ENCODE measurements at regions not wholly inside any gene's neighbourhood (a gene's known extent, or its start where the extent isn't known, plus 50 kb on each side); places are given as distances from the start of the nearest gene placed in this dataset.

- no peak overlapping the region for H3K4me3 ChIP-seq (ENCODE audit: low read length)
- 100% methylated on average over 1 of the region's 1 CpG for WGBS (ENCODE audit: insufficient coverage, low lambda C conversion rate)
- H3K27ac ChIP-seq (ENCODE audit: low read length): no peak overlapping the region
- no peak for DNase-seq
- peaks cover 2% of the 10 kb centered on the region for H3K4me1 ChIP-seq (ENCODE audit: control insufficient read depth, insufficient read depth, low read length)
- no peaks in the 10 kb centered on the region for H3K36me3 ChIP-seq (ENCODE audit: control insufficient read depth, insufficient read depth, low read length)
- no peaks in the 10 kb centered on the region for H3K9me3 ChIP-seq (ENCODE audit: control insufficient read depth, low read depth, low read length)
- no peaks in the 10 kb centered on the region for H3K27me3 ChIP-seq (ENCODE audit: control insufficient read depth, insufficient read depth, low read length)
Observed at GRCh38 chr2:179349670-179350303, 85.2 kb upstream of the SESTD1 start.

- no peaks in the 10 kb centered on the region for H3K9me3 ChIP-seq (ENCODE audit: control insufficient read depth, low read depth, low read length)
- no peak for DNase-seq
- no peaks in the 10 kb centered on the region for H3K27me3 ChIP-seq (ENCODE audit: control insufficient read depth, insufficient read depth, low read length)
- no CpG with 5 or more reads among the region's 3 CpGs for WGBS (ENCODE audit: insufficient coverage, low lambda C conversion rate)
- H3K4me3 ChIP-seq (ENCODE audit: low read length): no peak overlapping the region
- H3K27ac ChIP-seq (ENCODE audit: low read length): no peak overlapping the region
- H3K36me3 ChIP-seq (ENCODE audit: control insufficient read depth, insufficient read depth, low read length): no peaks in the 10 kb centered on the region
- peaks cover 3% of the 10 kb centered on the region for H3K4me1 ChIP-seq (ENCODE audit: control insufficient read depth, insufficient read depth, low read length)
Observed at GRCh38 chr2:179348906-179349305, 84.3 kb upstream of the SESTD1 start.

- H3K4me3 ChIP-seq (ENCODE audit: low read length): no peak overlapping the region
- H3K4me1 ChIP-seq (ENCODE audit: control insufficient read depth, insufficient read depth, low read length): peaks cover 3% of the 10 kb centered on the region
Observed at GRCh38 chr2:179344970-179345369, 80.3 kb upstream of the SESTD1 start.

GRCh38 chr2:179344280-179344964 lies 79.8 kb upstream of the SESTD1 start:
- peak in 1 of 2 donors; percentile 30 for DNase-seq
- Histone ChIP-seq H3K27me3 (ENCODE audit: control insufficient read depth, insufficient read depth, low read length) (no peaks in the 10 kb centered on the region), H3K4me3 (ENCODE audit: low read length) (no peak overlapping the region), H3K36me3 (ENCODE audit: control insufficient read depth, insufficient read depth, low read length) (no peaks in the 10 kb centered on the region), H3K4me1 (ENCODE audit: control insufficient read depth, insufficient read depth, low read length) (peaks cover 3% of the 10 kb centered on the region), H3K9me3 (ENCODE audit: control insufficient read depth, low read depth, low read length) (no peaks in the 10 kb centered on the region), H3K27ac (ENCODE audit: low read length) (no peak overlapping the region)
- 0% methylated on average over 1 of the region's 4 CpGs for WGBS (ENCODE audit: insufficient coverage, low lambda C conversion rate)

More at GRCh38 chr2:179344970-179345369, 80.3 kb upstream of the SESTD1 start:
- Histone ChIP-seq H3K9me3 (ENCODE audit: control insufficient read depth, low read depth, low read length) (no peaks in the 10 kb centered on the region), H3K27me3 (ENCODE audit: control insufficient read depth, insufficient read depth, low read length) (no peaks in the 10 kb centered on the region), H3K36me3 (ENCODE audit: control insufficient read depth, insufficient read depth, low read length) (no peaks in the 10 kb centered on the region), H3K27ac (ENCODE audit: low read length) (no peak overlapping the region)
- no peak for DNase-seq
- 100% methylated on average over 1 of the region's 1 CpG for WGBS (ENCODE audit: insufficient coverage, low lambda C conversion rate)

- H3K36me3 ChIP-seq (ENCODE audit: control insufficient read depth, insufficient read depth, low read length): no peaks in the 10 kb centered on the region
- DNase-seq: no peak
- no peaks in the 10 kb centered on the region for H3K27me3 ChIP-seq (ENCODE audit: control insufficient read depth, insufficient read depth, low read length)
- H3K4me1 ChIP-seq (ENCODE audit: control insufficient read depth, insufficient read depth, low read length): peaks cover 3% of the 10 kb centered on the region
- H3K9me3 ChIP-seq (ENCODE audit: control insufficient read depth, low read depth, low read length): no peaks in the 10 kb centered on the region
- H3K4me3 ChIP-seq (ENCODE audit: low read length): no peak overlapping the region
- H3K27ac ChIP-seq (ENCODE audit: low read length): no peak overlapping the region
Observed at GRCh38 chr2:179343945-179344279, 79.3 kb upstream of the SESTD1 start.

- H3K4me1 ChIP-seq (ENCODE audit: control insufficient read depth, insufficient read depth, low read length): peaks cover 3% of the 10 kb centered on the region
- H3K4me3 ChIP-seq (ENCODE audit: low read length): no peak overlapping the region
- no peak overlapping the region for H3K27ac ChIP-seq (ENCODE audit: low read length)
- no peaks in the 10 kb centered on the region for H3K9me3 ChIP-seq (ENCODE audit: control insufficient read depth, low read depth, low read length)
- no peak for DNase-seq
- WGBS (ENCODE audit: insufficient coverage, low lambda C conversion rate): no CpG with 5 or more reads among the region's 3 CpGs
- no peaks in the 10 kb centered on the region for H3K36me3 ChIP-seq (ENCODE audit: control insufficient read depth, insufficient read depth, low read length)
- no peaks in the 10 kb centered on the region for H3K27me3 ChIP-seq (ENCODE audit: control insufficient read depth, insufficient read depth, low read length)
Observed at GRCh38 chr2:179341152-179341866, 76.7 kb upstream of the SESTD1 start.

GRCh38 chr2:179340678-179341077 lies 76.0 kb upstream of the SESTD1 start:
- H3K36me3 ChIP-seq (ENCODE audit: control insufficient read depth, insufficient read depth, low read length): no peaks in the 10 kb centered on the region
- DNase-seq: no peak
- H3K4me1 ChIP-seq (ENCODE audit: control insufficient read depth, insufficient read depth, low read length): peaks cover 3% of the 10 kb centered on the region
- H3K27me3 ChIP-seq (ENCODE audit: control insufficient read depth, insufficient read depth, low read length): no peaks in the 10 kb centered on the region
- WGBS (ENCODE audit: insufficient coverage, low lambda C conversion rate): 57% methylated on average over 3 of the region's 4 CpGs
- no peak overlapping the region for H3K4me3 ChIP-seq (ENCODE audit: low read length)
- H3K27ac ChIP-seq (ENCODE audit: low read length): no peak overlapping the region
- no peaks in the 10 kb centered on the region for H3K9me3 ChIP-seq (ENCODE audit: control insufficient read depth, low read depth, low read length)

- no peaks in the 10 kb centered on the region for H3K4me1 ChIP-seq (ENCODE audit: control insufficient read depth, insufficient read depth, low read length)
- H3K27ac ChIP-seq (ENCODE audit: low read length): no peak overlapping the region
- H3K36me3 ChIP-seq (ENCODE audit: control insufficient read depth, insufficient read depth, low read length): no peaks in the 10 kb centered on the region
- no peak for DNase-seq
- H3K27me3 ChIP-seq (ENCODE audit: control insufficient read depth, insufficient read depth, low read length): no peaks in the 10 kb centered on the region
- no peak overlapping the region for H3K4me3 ChIP-seq (ENCODE audit: low read length)
- no peaks in the 10 kb centered on the region for H3K9me3 ChIP-seq (ENCODE audit: control insufficient read depth, low read depth, low read length)
- 80% methylated on average over 1 of the region's 3 CpGs for WGBS (ENCODE audit: insufficient coverage, low lambda C conversion rate)
Observed at GRCh38 chr2:179338681-179339080, 74.0 kb upstream of the SESTD1 start.

GRCh38 chr2:179336782-179337534 lies 72.3 kb upstream of the SESTD1 start:
- no peak for DNase-seq
- Histone ChIP-seq H3K36me3 (ENCODE audit: control insufficient read depth, insufficient read depth, low read length) (no peaks in the 10 kb centered on the region), H3K4me3 (ENCODE audit: low read length) (no peak overlapping the region), H3K27ac (ENCODE audit: low read length) (no peak overlapping the region), H3K4me1 (ENCODE audit: control insufficient read depth, insufficient read depth, low read length) (no peaks in the 10 kb centered on the region), H3K27me3 (ENCODE audit: control insufficient read depth, insufficient read depth, low read length) (no peaks in the 10 kb centered on the region), H3K9me3 (ENCODE audit: control insufficient read depth, low read depth, low read length) (no peaks in the 10 kb centered on the region)
- WGBS (ENCODE audit: insufficient coverage, low lambda C conversion rate): no CpG with 5 or more reads among the region's 4 CpGs

- no peak for DNase-seq
- no peak overlapping the region for H3K27ac ChIP-seq (ENCODE audit: low read length)
- no peaks in the 10 kb centered on the region for H3K36me3 ChIP-seq (ENCODE audit: control insufficient read depth, insufficient read depth, low read length)
- H3K27me3 ChIP-seq (ENCODE audit: control insufficient read depth, insufficient read depth, low read length): no peaks in the 10 kb centered on the region
- no peaks in the 10 kb centered on the region for H3K4me1 ChIP-seq (ENCODE audit: control insufficient read depth, insufficient read depth, low read length)
- no peak overlapping the region for H3K4me3 ChIP-seq (ENCODE audit: low read length)
- no peaks in the 10 kb centered on the region for H3K9me3 ChIP-seq (ENCODE audit: control insufficient read depth, low read depth, low read length)
- 67% methylated on average over 1 of the region's 2 CpGs for WGBS (ENCODE audit: insufficient coverage, low lambda C conversion rate)
Observed at GRCh38 chr2:179335732-179336131, 71.1 kb upstream of the SESTD1 start.
